ENCODE measurements at regions not wholly inside any gene's neighbourhood (a gene's known extent, or its start where the extent isn't known, plus 50 kb on each side); places are given as distances from the start of the nearest gene placed in this dataset.

DNA sequence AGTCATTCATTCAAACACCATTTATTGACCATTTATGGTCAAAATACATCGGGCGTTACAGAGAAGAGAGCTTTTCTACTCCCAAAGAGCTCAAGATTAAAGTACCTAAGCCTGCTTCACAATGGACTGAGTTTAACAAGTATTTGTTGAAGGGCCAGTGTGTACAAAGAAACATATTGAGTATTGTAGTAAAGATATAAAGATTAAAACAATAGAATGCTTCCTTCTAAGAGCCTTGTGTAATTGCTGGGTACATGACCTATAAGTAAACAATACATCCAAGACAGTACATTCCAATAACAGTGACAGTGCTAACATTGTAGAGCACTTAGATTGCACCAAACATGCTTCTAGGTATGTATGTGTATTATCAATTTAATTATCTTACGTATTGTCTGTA lies 695.5 kb downstream of the PCDH7 start:
- TF ChIP-seq ZFP30 (CRISPR knock-in tag; IDR thresholded peaks at IDR 0.05) (no peak), OSR1 (CRISPR knock-in tag; IDR thresholded peaks at IDR 0.05) (no peak), ZNF8 (CRISPR knock-in tag; IDR thresholded peaks at IDR 0.05) (no peak), SNAI2 (CRISPR knock-in tag; IDR thresholded peaks at IDR 0.05) (no peak), TOX (CRISPR knock-in tag; IDR thresholded peaks at IDR 0.05; ENCODE audit: borderline replicate concordance) (no peak), BACH2 (CRISPR knock-in tag; IDR thresholded peaks at IDR 0.05; ENCODE audit: borderline replicate concordance) (no peak), ESRRG (CRISPR knock-in tag; IDR thresholded peaks at IDR 0.05) (no peak), CSDC2 (CRISPR knock-in tag; IDR thresholded peaks at IDR 0.05) (no peak), RARB (CRISPR knock-in tag; IDR thresholded peaks at IDR 0.05) (no peak)
- TF ChIP-seq, protein P1, sequence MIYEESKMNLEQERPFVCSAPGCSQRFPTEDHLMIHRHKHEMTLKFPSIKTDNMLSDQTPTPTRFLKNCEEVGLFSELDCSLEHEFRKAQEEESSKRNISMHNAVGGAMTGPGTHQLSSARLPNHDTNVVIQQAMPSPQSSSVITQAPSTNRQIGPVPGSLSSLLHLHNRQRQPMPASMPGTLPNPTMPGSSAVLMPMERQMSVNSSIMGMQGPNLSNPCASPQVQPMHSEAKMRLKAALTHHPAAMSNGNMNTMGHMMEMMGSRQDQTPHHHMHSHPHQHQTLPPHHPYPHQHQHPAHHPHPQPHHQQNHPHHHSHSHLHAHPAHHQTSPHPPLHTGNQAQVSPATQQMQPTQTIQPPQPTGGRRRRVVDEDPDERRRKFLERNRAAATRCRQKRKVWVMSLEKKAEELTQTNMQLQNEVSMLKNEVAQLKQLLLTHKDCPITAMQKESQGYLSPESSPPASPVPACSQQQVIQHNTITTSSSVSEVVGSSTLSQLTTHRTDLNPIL (CRISPR knock-in tag; IDR thresholded peaks at IDR 0.05; ENCODE audit: low read depth) = no peak
- TF ChIP-seq, protein P2, sequence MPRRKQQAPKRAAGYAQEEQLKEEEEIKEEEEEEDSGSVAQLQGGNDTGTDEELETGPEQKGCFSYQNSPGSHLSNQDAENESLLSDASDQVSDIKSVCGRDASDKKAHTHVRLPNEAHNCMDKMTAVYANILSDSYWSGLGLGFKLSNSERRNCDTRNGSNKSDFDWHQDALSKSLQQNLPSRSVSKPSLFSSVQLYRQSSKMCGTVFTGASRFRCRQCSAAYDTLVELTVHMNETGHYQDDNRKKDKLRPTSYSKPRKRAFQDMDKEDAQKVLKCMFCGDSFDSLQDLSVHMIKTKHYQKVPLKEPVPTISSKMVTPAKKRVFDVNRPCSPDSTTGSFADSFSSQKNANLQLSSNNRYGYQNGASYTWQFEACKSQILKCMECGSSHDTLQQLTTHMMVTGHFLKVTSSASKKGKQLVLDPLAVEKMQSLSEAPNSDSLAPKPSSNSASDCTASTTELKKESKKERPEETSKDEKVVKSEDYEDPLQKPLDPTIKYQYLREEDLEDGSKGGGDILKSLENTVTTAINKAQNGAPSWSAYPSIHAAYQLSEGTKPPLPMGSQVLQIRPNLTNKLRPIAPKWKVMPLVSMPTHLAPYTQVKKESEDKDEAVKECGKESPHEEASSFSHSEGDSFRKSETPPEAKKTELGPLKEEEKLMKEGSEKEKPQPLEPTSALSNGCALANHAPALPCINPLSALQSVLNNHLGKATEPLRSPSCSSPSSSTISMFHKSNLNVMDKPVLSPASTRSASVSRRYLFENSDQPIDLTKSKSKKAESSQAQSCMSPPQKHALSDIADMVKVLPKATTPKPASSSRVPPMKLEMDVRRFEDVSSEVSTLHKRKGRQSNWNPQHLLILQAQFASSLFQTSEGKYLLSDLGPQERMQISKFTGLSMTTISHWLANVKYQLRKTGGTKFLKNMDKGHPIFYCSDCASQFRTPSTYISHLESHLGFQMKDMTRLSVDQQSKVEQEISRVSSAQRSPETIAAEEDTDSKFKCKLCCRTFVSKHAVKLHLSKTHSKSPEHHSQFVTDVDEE (CRISPR knock-in tag; IDR thresholded peaks at IDR 0.05) = no peak
- TF ChIP-seq, protein P3, sequence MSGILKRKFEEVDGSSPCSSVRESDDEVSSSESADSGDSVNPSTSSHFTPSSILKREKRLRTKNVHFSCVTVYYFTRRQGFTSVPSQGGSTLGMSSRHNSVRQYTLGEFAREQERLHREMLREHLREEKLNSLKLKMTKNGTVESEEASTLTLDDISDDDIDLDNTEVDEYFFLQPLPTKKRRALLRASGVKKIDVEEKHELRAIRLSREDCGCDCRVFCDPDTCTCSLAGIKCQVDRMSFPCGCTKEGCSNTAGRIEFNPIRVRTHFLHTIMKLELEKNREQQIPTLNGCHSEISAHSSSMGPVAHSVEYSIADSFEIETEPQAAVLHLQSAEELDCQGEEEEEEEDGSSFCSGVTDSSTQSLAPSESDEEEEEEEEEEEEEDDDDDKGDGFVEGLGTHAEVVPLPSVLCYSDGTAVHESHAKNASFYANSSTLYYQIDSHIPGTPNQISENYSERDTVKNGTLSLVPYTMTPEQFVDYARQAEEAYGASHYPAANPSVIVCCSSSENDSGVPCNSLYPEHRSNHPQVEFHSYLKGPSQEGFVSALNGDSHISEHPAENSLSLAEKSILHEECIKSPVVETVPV (CRISPR knock-in tag; IDR thresholded peaks at IDR 0.05) = no peak
- TF ChIP-seq, protein P4, sequence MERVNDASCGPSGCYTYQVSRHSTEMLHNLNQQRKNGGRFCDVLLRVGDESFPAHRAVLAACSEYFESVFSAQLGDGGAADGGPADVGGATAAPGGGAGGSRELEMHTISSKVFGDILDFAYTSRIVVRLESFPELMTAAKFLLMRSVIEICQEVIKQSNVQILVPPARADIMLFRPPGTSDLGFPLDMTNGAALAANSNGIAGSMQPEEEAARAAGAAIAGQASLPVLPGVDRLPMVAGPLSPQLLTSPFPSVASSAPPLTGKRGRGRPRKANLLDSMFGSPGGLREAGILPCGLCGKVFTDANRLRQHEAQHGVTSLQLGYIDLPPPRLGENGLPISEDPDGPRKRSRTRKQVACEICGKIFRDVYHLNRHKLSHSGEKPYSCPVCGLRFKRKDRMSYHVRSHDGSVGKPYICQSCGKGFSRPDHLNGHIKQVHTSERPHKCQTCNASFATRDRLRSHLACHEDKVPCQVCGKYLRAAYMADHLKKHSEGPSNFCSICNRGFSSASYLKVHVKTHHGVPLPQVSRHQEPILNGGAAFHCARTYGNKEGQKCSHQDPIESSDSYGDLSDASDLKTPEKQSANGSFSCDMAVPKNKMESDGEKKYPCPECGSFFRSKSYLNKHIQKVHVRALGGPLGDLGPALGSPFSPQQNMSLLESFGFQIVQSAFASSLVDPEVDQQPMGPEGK (CRISPR knock-in tag; IDR thresholded peaks at IDR 0.05; ENCODE audit: borderline replicate concordance) = no peak
- TF ChIP-seq, protein P5, sequence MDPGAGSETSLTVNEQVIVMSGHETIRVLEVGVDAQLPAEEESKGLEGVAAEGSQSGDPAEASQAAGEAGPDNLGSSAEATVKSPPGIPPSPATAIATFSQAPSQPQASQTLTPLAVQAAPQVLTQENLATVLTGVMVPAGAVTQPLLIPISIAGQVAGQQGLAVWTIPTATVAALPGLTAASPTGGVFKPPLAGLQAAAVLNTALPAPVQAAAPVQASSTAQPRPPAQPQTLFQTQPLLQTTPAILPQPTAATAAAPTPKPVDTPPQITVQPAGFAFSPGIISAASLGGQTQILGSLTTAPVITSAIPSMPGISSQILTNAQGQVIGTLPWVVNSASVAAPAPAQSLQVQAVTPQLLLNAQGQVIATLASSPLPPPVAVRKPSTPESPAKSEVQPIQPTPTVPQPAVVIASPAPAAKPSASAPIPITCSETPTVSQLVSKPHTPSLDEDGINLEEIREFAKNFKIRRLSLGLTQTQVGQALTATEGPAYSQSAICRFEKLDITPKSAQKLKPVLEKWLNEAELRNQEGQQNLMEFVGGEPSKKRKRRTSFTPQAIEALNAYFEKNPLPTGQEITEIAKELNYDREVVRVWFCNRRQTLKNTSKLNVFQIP (CRISPR knock-in tag; IDR thresholded peaks at IDR 0.05; ENCODE audit: borderline replicate concordance, low read depth) = no peak
- no peak for ATAC-seq

DNA sequence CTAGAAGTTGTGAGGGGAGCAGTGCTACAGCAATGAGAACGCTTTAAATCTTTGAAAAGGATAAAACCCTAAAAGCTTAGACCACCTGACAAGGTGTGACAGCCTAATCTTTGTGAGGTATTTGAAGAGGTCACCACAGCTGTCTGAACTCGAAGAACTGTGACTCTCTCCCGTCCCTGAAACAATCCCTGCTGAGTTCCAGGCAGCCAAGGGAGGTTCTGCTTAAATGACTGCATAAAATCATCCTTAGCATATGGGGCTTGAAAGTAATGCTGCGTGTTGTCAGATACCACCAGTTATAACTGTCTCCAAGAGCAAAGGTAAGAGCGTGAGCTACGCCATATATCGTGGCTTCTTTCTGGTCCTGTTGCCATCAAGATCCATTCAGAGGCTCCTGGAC lies 696.3 kb downstream of the PCDH7 start:
- ATAC-seq = no peak
- no peak for TF ChIP-seq ZNF8 (CRISPR knock-in tag; IDR thresholded peaks at IDR 0.05)
- TF ChIP-seq ZFP30 (CRISPR knock-in tag; IDR thresholded peaks at IDR 0.05) = no peak
- TF ChIP-seq, protein P2 (CRISPR knock-in tag; IDR thresholded peaks at IDR 0.05) = no peak
- no peak for TF ChIP-seq ZFP3 (CRISPR knock-in tag; IDR thresholded peaks at IDR 0.05)
- no peak for TF ChIP-seq PPARA (CRISPR knock-in tag; IDR thresholded peaks at IDR 0.05; ENCODE audit: borderline replicate concordance)
- TF ChIP-seq ZNF565 (CRISPR knock-in tag; conservative IDR thresholded peaks at IDR 0.05; ENCODE audit: low read depth) = no peak
- no peak for TF ChIP-seq SNAI2 (CRISPR knock-in tag; IDR thresholded peaks at IDR 0.05)

DNA sequence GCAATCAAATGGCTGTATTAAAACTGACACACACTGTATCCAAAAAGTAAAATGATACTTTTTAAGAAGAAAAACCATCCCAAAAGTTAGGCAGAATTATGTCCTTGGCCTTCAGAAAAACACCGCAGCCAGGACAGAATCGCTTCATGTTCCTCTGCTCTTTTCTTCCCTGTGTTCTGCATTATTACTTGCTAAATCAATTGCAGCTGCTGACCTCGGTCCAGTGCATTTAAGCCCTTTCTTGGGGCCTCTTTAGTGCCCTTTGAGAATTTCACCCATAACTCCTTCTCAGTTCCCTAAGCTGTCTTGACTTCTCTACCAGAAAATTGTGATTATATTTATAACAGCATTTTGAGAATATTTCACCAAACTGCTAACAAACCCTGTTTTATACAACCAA lies 696.9 kb downstream of the PCDH7 start:
- TF ChIP-seq GLIS3 (CRISPR knock-in tag; IDR thresholded peaks at IDR 0.05) (no peak), ZFP30 (CRISPR knock-in tag; IDR thresholded peaks at IDR 0.05) (no peak), PPARA (CRISPR knock-in tag; IDR thresholded peaks at IDR 0.05; ENCODE audit: borderline replicate concordance) (no peak), SNAI2 (CRISPR knock-in tag; IDR thresholded peaks at IDR 0.05) (no peak), TOX (CRISPR knock-in tag; IDR thresholded peaks at IDR 0.05; ENCODE audit: borderline replicate concordance) (no peak), ISL1 (CRISPR knock-in tag; IDR thresholded peaks at IDR 0.05) (no peak), ZFP3 (CRISPR knock-in tag; IDR thresholded peaks at IDR 0.05) (no peak), ARNTL (CRISPR knock-in tag; IDR thresholded peaks at IDR 0.05; ENCODE audit: borderline replicate concordance, low read depth) (no peak)
- TF ChIP-seq, protein P5 (CRISPR knock-in tag; IDR thresholded peaks at IDR 0.05; ENCODE audit: borderline replicate concordance, low read depth) = no peak
- TF ChIP-seq, protein P1 (CRISPR knock-in tag; IDR thresholded peaks at IDR 0.05; ENCODE audit: low read depth) = no peak
- TF ChIP-seq, protein P3 (CRISPR knock-in tag; IDR thresholded peaks at IDR 0.05) = no peak
- ATAC-seq = no peak

All from SK-N-SH treated with all-trans-retinoic acid at 6 μM for 48 hours (cell line).